ENCODE measurements at regions not wholly inside any gene's neighbourhood (a gene's known extent, or its start where the extent isn't known, plus 50 kb on each side); places are given as distances from the start of the nearest gene placed in this dataset.
A peak's percentile ranks its signal among the peaks of the same experiment; 100 is the strongest.

- Histone ChIP-seq H3K4me3 (no peak overlapping the region), H3K27me3 (no peaks in the 10 kb centered on the region), H3K36me3 (no peaks in the 10 kb centered on the region), H3K9me3 (no peaks in the 10 kb centered on the region)
- no peak for DNase-seq
Observed at GRCh38 chr11:15300341-15300740, 185.6 kb downstream of the INSC start.

- Histone ChIP-seq H3K27me3 (no peaks in the 10 kb centered on the region), H3K4me3 (no peak overlapping the region), H3K9me3 (no peaks in the 10 kb centered on the region), H3K36me3 (no peaks in the 10 kb centered on the region)
- DNase-seq, result no peak
Observed at GRCh38 chr11:15307619-15308024, 192.9 kb downstream of the INSC start.

- DNase-seq, result no peak
- no peak overlapping the region for H3K4me3 ChIP-seq
- H3K36me3 ChIP-seq, result no peaks in the 10 kb centered on the region
- no peaks in the 10 kb centered on the region for H3K27me3 ChIP-seq
- H3K9me3 ChIP-seq, result no peaks in the 10 kb centered on the region
Observed at GRCh38 chr11:15308840-15309239, 194.1 kb downstream of the INSC start.

- no peak for DNase-seq
Observed at GRCh38 chr11:15309296-15309695, 194.6 kb downstream of the INSC start.

GRCh38 chr11:15313862-15314261, 199.1 kb downstream of the INSC start:
- no peaks in the 10 kb centered on the region for H3K36me3 ChIP-seq
- no peak overlapping the region for H3K4me3 ChIP-seq
- no peaks in the 10 kb centered on the region for H3K27me3 ChIP-seq
- no peak for DNase-seq
- H3K9me3 ChIP-seq, result no peaks in the 10 kb centered on the region

More at GRCh38 chr11:15309296-15309695, 194.6 kb downstream of the INSC start:
- Histone ChIP-seq H3K27me3 (no peaks in the 10 kb centered on the region), H3K4me3 (no peak overlapping the region), H3K9me3 (no peaks in the 10 kb centered on the region), H3K36me3 (no peaks in the 10 kb centered on the region)

GRCh38 chr11:15318814-15319213, 204.1 kb downstream of the INSC start:
- Histone ChIP-seq H3K36me3 (no peaks in the 10 kb centered on the region), H3K9me3 (no peaks in the 10 kb centered on the region), H3K4me3 (no peak overlapping the region), H3K27me3 (no peaks in the 10 kb centered on the region)
- DNase-seq, result no peak

GRCh38 chr11:15326520-15326919, 211.8 kb downstream of the INSC start:
- no peaks in the 10 kb centered on the region for H3K36me3 ChIP-seq
- DNase-seq, result no peak

GRCh38 chr11:15327786-15328231, 213.1 kb downstream of the INSC start:
- no peak overlapping the region for H3K4me3 ChIP-seq
- no peaks in the 10 kb centered on the region for H3K36me3 ChIP-seq
- H3K27me3 ChIP-seq, result no peaks in the 10 kb centered on the region
- peak; percentile 26 for DNase-seq
- H3K9me3 ChIP-seq, result no peaks in the 10 kb centered on the region

More at GRCh38 chr11:15326520-15326919, 211.8 kb downstream of the INSC start:
- Histone ChIP-seq H3K27me3 (no peaks in the 10 kb centered on the region), H3K4me3 (no peak overlapping the region), H3K9me3 (no peaks in the 10 kb centered on the region)

- no peak for DNase-seq
- Histone ChIP-seq H3K4me3 (no peak overlapping the region), H3K36me3 (no peaks in the 10 kb centered on the region), H3K9me3 (no peaks in the 10 kb centered on the region), H3K27me3 (no peaks in the 10 kb centered on the region)
Observed at GRCh38 chr11:15333407-15333806, 218.7 kb downstream of the INSC start.

- no peak overlapping the region for H3K4me3 ChIP-seq
- no peaks in the 10 kb centered on the region for H3K9me3 ChIP-seq
- no peaks in the 10 kb centered on the region for H3K27me3 ChIP-seq
- DNase-seq, result no peak
- no peaks in the 10 kb centered on the region for H3K36me3 ChIP-seq
Observed at GRCh38 chr11:15334766-15335165, 220.0 kb downstream of the INSC start.

GRCh38 chr11:15336021-15336420, 221.3 kb downstream of the INSC start:
- Histone ChIP-seq H3K4me3 (no peak overlapping the region), H3K27me3 (no peaks in the 10 kb centered on the region), H3K36me3 (no peaks in the 10 kb centered on the region), H3K9me3 (no peaks in the 10 kb centered on the region)
- DNase-seq, result no peak

- H3K27me3 ChIP-seq, result no peaks in the 10 kb centered on the region
- H3K36me3 ChIP-seq, result no peaks in the 10 kb centered on the region
- H3K9me3 ChIP-seq, result no peaks in the 10 kb centered on the region
- no peak overlapping the region for H3K4me3 ChIP-seq
- no peak for DNase-seq
Observed at GRCh38 chr11:15339302-15339701, 224.6 kb downstream of the INSC start.

GRCh38 chr11:15341587-15341986, 226.9 kb downstream of the INSC start:
- no peaks in the 10 kb centered on the region for H3K36me3 ChIP-seq
- H3K4me3 ChIP-seq, result no peak overlapping the region
- DNase-seq, result no peak
- H3K9me3 ChIP-seq, result no peaks in the 10 kb centered on the region
- no peaks in the 10 kb centered on the region for H3K27me3 ChIP-seq

- no peak for DNase-seq
- Histone ChIP-seq H3K27me3 (no peaks in the 10 kb centered on the region), H3K9me3 (no peaks in the 10 kb centered on the region), H3K4me3 (no peak overlapping the region), H3K36me3 (no peaks in the 10 kb centered on the region)
Observed at GRCh38 chr11:15342163-15342562, 227.4 kb downstream of the INSC start.

- H3K27me3 ChIP-seq, result no peaks in the 10 kb centered on the region
- no peaks in the 10 kb centered on the region for H3K9me3 ChIP-seq
- H3K36me3 ChIP-seq, result no peaks in the 10 kb centered on the region
- no peak overlapping the region for H3K4me3 ChIP-seq
- DNase-seq, result no peak
Observed at GRCh38 chr11:15346907-15347306, 232.2 kb downstream of the INSC start.

GRCh38 chr11:15347969-15348734, 233.4 kb downstream of the INSC start:
- Histone ChIP-seq H3K4me3 (no peak overlapping the region), H3K9me3 (no peaks in the 10 kb centered on the region), H3K36me3 (no peaks in the 10 kb centered on the region), H3K27me3 (no peaks in the 10 kb centered on the region)
- DNase-seq, result no peak

- H3K36me3 ChIP-seq, result no peaks in the 10 kb centered on the region
- H3K9me3 ChIP-seq, result no peaks in the 10 kb centered on the region
- no peak overlapping the region for H3K4me3 ChIP-seq
- H3K27me3 ChIP-seq, result no peaks in the 10 kb centered on the region
- DNase-seq, result no peak
Observed at GRCh38 chr11:15349413-15349812, 234.7 kb downstream of the INSC start.

GRCh38 chr11:15361316-15361715, 246.6 kb downstream of the INSC start:
- no peak for DNase-seq
- Histone ChIP-seq H3K9me3 (no peaks in the 10 kb centered on the region), H3K36me3 (no peaks in the 10 kb centered on the region), H3K27me3 (no peaks in the 10 kb centered on the region), H3K4me3 (no peak overlapping the region)

Measured in MG63 (cell line).